ENCODE measurements at regions not wholly inside any gene's neighbourhood (a gene's known extent, or its start where the extent isn't known, plus 50 kb on each side); places are given as distances from the start of the nearest gene placed in this dataset.

- TF ChIP-seq CHD7 (IDR thresholded peaks at IDR 0.05; ENCODE audit: insufficient replicate concordance, low read length) = no peak
- no peak for TF ChIP-seq SIRT6 (IDR thresholded peaks at IDR 0.05; ENCODE audit: low read length)
Measured at GRCh38 chr14:105894125-105894977, 368.0 kb downstream of the TMEM121 start (continued).

All from H1 (cell line).